GM23248 (cell line): ENCODE measurements at regions not wholly inside any gene's neighbourhood (a gene's known extent, or its start where the extent isn't known, plus 50 kb on each side); places are given as distances from the start of the nearest gene placed in this dataset.
"Not testable (repeated sequence)": the region's sequence is repeated elsewhere in the genome, so short reads cannot be mapped to it uniquely, and the experiment has no call there.

ENCODE experiments used
- DNase-seq: peaks from one replicate; pipeline ENCODE4 v3.0.0-alpha.2; 2015
- H2AFZ ChIP-seq: fragments of 200-600 bp; sonication (generic); 2 replicates; pipeline ENCODE4 v1.6.1; 2016; ENCODE audit warnings: antibody characterized with exemption
- H3F3A ChIP-seq: fragments of 200-600 bp; sonication (generic); 2 replicates; pipeline ENCODE4 v1.6.1; 2016; ENCODE audit warnings: mild to moderate bottlenecking, antibody characterized with exemption, mixed run types; ENCODE audit not compliant: insufficient read depth
- H3K27ac ChIP-seq: fragments of 200-600 bp; sonication (generic); 2 replicates; pipeline ENCODE4 v1.5.1; 2016; ENCODE audit warnings: mild to moderate bottlenecking
- H3K27me3 ChIP-seq: fragments of 200-600 bp; sonication (generic); replicated peaks from 2 replicates; pipeline ENCODE4 v1.6.1; 2016; ENCODE audit warnings: mild to moderate bottlenecking; ENCODE audit not compliant: insufficient read depth
- H3K36me3 ChIP-seq: fragments of 200-600 bp; sonication (generic); 2 replicates; pipeline ENCODE4 v1.6.1; 2016; ENCODE audit warnings: low read depth, mild to moderate bottlenecking
- H3K4me1 ChIP-seq: fragments of 200-600 bp; sonication (generic); 2 replicates; pipeline ENCODE4 v1.6.1; 2016; ENCODE audit warnings: mild to moderate bottlenecking; ENCODE audit not compliant: insufficient read depth
- H3K4me2 ChIP-seq: fragments of 200-600 bp; sonication (generic); one replicate; pipeline ENCODE4 v1.6.1; 2016; ENCODE audit warnings: mild to moderate bottlenecking; ENCODE audit not compliant: unreplicated experiment
- H3K4me3 ChIP-seq: fragments of 200-600 bp; sonication (generic); 2 replicates; pipeline ENCODE4 v1.5.1; 2016; ENCODE audit warnings: mild to moderate bottlenecking
- H3K79me2 ChIP-seq: fragments of 200-600 bp; sonication (generic); 2 replicates; pipeline ENCODE4 v1.6.1; 2016; ENCODE audit warnings: mild to moderate bottlenecking; ENCODE audit not compliant: insufficient read depth
- H3K9ac ChIP-seq: fragments of 200-600 bp; sonication (generic); 2 replicates; pipeline ENCODE4 v1.6.1; 2016; ENCODE audit warnings: mild to moderate bottlenecking
- H3K9me2 ChIP-seq: fragments of 200-600 bp; sonication (generic); 2 replicates; pipeline ENCODE4 v1.6.1; 2016; ENCODE audit warnings: mixed run types, mild to moderate bottlenecking, moderate library complexity; ENCODE audit not compliant: insufficient read depth
- H3K9me3 ChIP-seq: fragments of 200-600 bp; sonication (generic); one replicate; pipeline ENCODE4 v1.6.1; 2017; ENCODE audit warnings: low read depth
- H4K20me1 ChIP-seq: fragments of 200-600 bp; sonication (generic); 2 replicates; pipeline ENCODE4 v1.6.0; 2016; ENCODE audit not compliant: insufficient read depth
- WGBS, 2 experiments: methylation state at CpG; one replicate each; pipeline ENCODE4 v1.1.6; 2015 to 2017; ENCODE audit warnings: low lambda C conversion rate in 2 of 2, low coverage in 1 of 2; ENCODE audit errors: missing lambda C conversion rate in 2 of 2; 5-methylcytosine and 5-hydroxymethylcytosine counted together
- in situ Hi-C: fragments of 300-500 bp; cut with MboI; formaldehyde crosslinking; loops from 2 replicates; pipeline ENCODE4 v1.15.0; 2020

DNA sequence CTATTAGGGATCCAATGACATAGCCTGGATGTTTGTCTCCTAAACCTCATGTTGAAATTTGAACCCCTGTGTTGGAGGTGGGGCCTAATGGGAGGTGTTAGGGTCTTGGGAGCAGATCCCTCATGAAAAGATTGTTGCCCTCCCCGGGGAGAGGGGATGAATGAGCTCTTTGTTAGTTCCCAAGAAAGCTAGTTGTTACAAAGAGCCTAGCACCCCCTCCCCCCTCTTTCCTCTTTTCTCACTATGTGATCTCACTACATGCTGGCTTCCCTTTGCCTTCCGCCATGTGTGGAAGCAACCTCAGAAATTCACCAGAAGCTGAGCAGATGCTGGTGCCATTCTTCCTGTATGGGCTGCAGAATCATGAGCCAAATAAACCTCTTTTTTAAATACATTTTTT lies 123.2 kb downstream of the SPATA31A6 start:
- H3K4me1 ChIP-seq, H3K79me2 ChIP-seq, H2AFZ ChIP-seq, H3K4me3 ChIP-seq, H3K36me3 ChIP-seq, DNase-seq, in situ Hi-C loops, H4K20me1 ChIP-seq, H3K9ac ChIP-seq, H3K27ac ChIP-seq, H3K9me3 ChIP-seq, H3K27me3 ChIP-seq, H3K9me2 ChIP-seq, H3K4me2 ChIP-seq, H3F3A ChIP-seq: not testable (repeated sequence)
- 0 to 17% methylated on average over 1 of the region's 2 CpGs for WGBS, 2 experiments

- H3K27me3 ChIP-seq, H3K4me2 ChIP-seq, DNase-seq, H3K27ac ChIP-seq, in situ Hi-C loops, H3K9me2 ChIP-seq, H4K20me1 ChIP-seq, H3K9me3 ChIP-seq, H3F3A ChIP-seq, H3K4me1 ChIP-seq, H3K4me3 ChIP-seq, H3K36me3 ChIP-seq, H2AFZ ChIP-seq, H3K9ac ChIP-seq, H3K79me2 ChIP-seq: not testable (repeated sequence)
- WGBS, 2 experiments: 0 to 3% methylated on average over 2 of the region's 2 CpGs
These were observed 124.0 kb downstream of the SPATA31A6 start for GRCh38 chr9:42307449-42307848.

- DNase-seq, H3F3A ChIP-seq, H3K4me2 ChIP-seq, H3K9ac ChIP-seq, H3K9me2 ChIP-seq, H3K4me3 ChIP-seq, H4K20me1 ChIP-seq, H3K79me2 ChIP-seq, H3K36me3 ChIP-seq, H3K9me3 ChIP-seq, in situ Hi-C loops, H3K27ac ChIP-seq, H3K4me1 ChIP-seq, H2AFZ ChIP-seq, H3K27me3 ChIP-seq: not testable (repeated sequence)
- WGBS, 2 experiments: 5 to 7% methylated on average over 2 of the region's 2 CpGs
These were observed 127.5 kb downstream of the SPATA31A6 start for GRCh38 chr9:42310972-42311371.

- H3K4me1 ChIP-seq, H3K4me2 ChIP-seq, H3K9me2 ChIP-seq, H2AFZ ChIP-seq, H3K79me2 ChIP-seq, H3K27ac ChIP-seq, H3K9me3 ChIP-seq, H3K4me3 ChIP-seq, H3K27me3 ChIP-seq, H3K9ac ChIP-seq, H4K20me1 ChIP-seq, H3K36me3 ChIP-seq, in situ Hi-C loops, H3F3A ChIP-seq: not testable (repeated sequence)
- DNase-seq: peak; percentile 4
- 70 to 77% methylated on average over 5 of the region's 5 CpGs for WGBS, 2 experiments
These were observed 132.6 kb downstream of the SPATA31A6 start for GRCh38 chr9:42316026-42316425.

DNA sequence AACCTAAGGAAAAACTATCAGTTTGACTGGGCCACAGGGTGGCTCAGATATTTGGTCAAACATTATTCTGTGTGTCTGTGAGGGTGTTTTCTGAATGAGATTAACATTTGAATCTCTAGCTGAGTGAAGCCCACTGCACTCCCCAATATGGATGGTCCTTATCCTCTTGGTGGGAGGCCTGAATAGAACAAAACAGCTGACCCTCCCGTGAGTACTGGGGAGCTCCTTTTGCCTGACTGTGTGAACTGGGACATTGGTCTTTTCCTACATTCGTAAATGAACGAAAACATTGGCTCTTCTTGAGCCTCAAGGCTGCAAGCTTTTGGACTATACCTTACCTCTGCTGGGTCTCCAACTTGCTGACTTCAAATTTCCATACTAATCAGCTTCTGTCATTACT lies 134.2 kb downstream of the SPATA31A6 start:
- H3K9ac ChIP-seq, H3K9me2 ChIP-seq, DNase-seq, H4K20me1 ChIP-seq, H3K27ac ChIP-seq, H3K36me3 ChIP-seq, H3K4me3 ChIP-seq, H3K4me2 ChIP-seq, H3K9me3 ChIP-seq, H2AFZ ChIP-seq, H3F3A ChIP-seq, H3K27me3 ChIP-seq, H3K79me2 ChIP-seq, in situ Hi-C loops, H3K4me1 ChIP-seq: not testable (repeated sequence)
- 0 to 5% methylated on average over 3 of the region's 3 CpGs for WGBS, 2 experiments

DNA sequence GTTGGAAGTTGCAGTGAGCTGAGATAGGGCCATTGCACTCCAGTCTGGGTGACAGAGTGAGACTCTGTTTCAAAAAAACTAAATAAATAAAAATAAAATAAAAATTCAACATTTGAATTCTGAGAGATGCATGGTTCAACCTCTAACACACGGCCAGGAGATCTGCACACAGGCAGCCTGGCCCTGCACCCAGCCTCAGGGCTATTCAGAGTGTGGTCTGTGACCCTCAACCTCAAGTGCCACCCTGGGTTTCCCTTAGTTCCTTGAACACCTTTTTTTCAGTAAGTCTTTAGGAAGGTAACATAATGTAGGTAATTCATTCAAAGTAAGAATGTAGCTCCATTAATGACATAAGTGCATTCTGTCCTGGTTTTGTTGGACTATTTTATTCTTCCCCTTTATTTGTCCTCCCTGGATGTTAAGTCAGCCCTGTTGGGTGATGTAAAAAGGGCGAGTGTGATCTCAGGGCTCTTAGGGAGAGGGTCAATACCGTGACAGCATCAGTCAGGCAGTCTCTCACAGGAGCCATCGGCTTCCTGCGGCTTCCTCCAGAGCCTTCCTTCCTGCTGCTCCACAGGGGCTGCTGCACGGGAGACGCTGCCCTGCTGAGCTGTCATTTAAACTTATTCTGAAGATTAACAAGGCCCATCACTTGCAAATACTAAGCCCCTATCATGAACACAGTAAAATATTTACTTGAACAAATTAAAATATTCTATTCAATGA lies 139.8 kb downstream of the SPATA31A6 start:
- WGBS, 2 experiments: 4 to 5% methylated on average over 6 to 7 of the region's 7 CpGs
- H3K79me2 ChIP-seq, H3K9ac ChIP-seq, H3K36me3 ChIP-seq, H3K27me3 ChIP-seq, in situ Hi-C loops, H3K9me3 ChIP-seq, H3K9me2 ChIP-seq, DNase-seq, H3K4me1 ChIP-seq, H2AFZ ChIP-seq, H4K20me1 ChIP-seq, H3K4me3 ChIP-seq, H3F3A ChIP-seq, H3K27ac ChIP-seq, H3K4me2 ChIP-seq: not testable (repeated sequence)

GRCh38 chr9:42325142-42325541 lies 141.7 kb downstream of the SPATA31A6 start:
- DNase-seq, H3K27ac ChIP-seq, H3K9me2 ChIP-seq, H3K9me3 ChIP-seq, H3K4me1 ChIP-seq, H3K4me3 ChIP-seq, H4K20me1 ChIP-seq, H2AFZ ChIP-seq, H3F3A ChIP-seq, H3K36me3 ChIP-seq, H3K27me3 ChIP-seq, H3K4me2 ChIP-seq, H3K79me2 ChIP-seq, H3K9ac ChIP-seq, in situ Hi-C loops: not testable (repeated sequence)

GRCh38 chr9:42325561-42325960 lies 142.1 kb downstream of the SPATA31A6 start:
- H3K4me3 ChIP-seq, H3K27ac ChIP-seq, H3K4me2 ChIP-seq, H3K9ac ChIP-seq, H3K9me2 ChIP-seq, in situ Hi-C loops, H3K36me3 ChIP-seq, H3K27me3 ChIP-seq, H3F3A ChIP-seq, H3K79me2 ChIP-seq, H4K20me1 ChIP-seq, H3K9me3 ChIP-seq, H2AFZ ChIP-seq, H3K4me1 ChIP-seq, DNase-seq: not testable (repeated sequence)
- 22 to 27% methylated on average over 2 of the region's 2 CpGs for WGBS, 2 experiments
